HCT116 (cell line): ENCODE measurements at regions not wholly inside any gene's neighbourhood (a gene's known extent, or its start where the extent isn't known, plus 50 kb on each side); places are given as distances from the start of the nearest gene placed in this dataset.

Source experiments
- ATAC-seq: fragments of 200-7000 bp; cut with Tn5 transposase; 2 replicates; pipeline ENCODE4 v1.9.1; 2020; ENCODE audit warnings: mild to moderate bottlenecking, moderate library complexity
- BruUV-seq: library from RNA; stranded (reverse); fragments of 400-500 nt; replicated peaks from 2 replicates; lab custom pipeline; 2021; lab: Mats Ljungman, UMichigan
- CTCF ChIA-PET: fragments of 300-600 bp; sonication (Branson Sonifier 250); formaldehyde crosslinking; loops from one replicate; lab custom pipeline; 2021; ENCODE audit warnings: antibody characterized with exemption; lab: Charles Lee
- POLR2A ChIA-PET: fragments of 300-600, 350-600 bp; sonication (Branson Sonifier 250); formaldehyde crosslinking; loops from one replicate; lab custom pipeline; 2021; ENCODE audit warnings: antibody characterized with exemption; lab: Charles Lee
- RAD21 ChIA-PET, 2 experiments: fragments of 300-600 bp; sonication (Branson Sonifier 250); formaldehyde crosslinking; loops; one replicate each; lab custom pipeline; 2023; ENCODE audit warnings: low total read pairs in 2 of 2; ENCODE audit not compliant: uncharacterized antibody in 2 of 2, unreplicated experiment in 2 of 2, low non-redundant PET in 1 of 2; lab: Charles Lee
- DNase-seq: peaks from one replicate; pipeline ENCODE4 v3.0.0-alpha.2; 2010; ENCODE audit warnings: low read depth, low spot score
- H2AFZ ChIP-seq: fragments of 200-600 bp; shearing (Covaris generic), sonication (generic); 2 replicates; pipeline ENCODE4 v1.6.1; 2017; ENCODE audit warnings: low read depth, mixed run types, mixed read lengths, antibody characterized with exemption, low read length; ENCODE audit not compliant: poor library complexity, severe bottlenecking
- H3K27ac ChIP-seq: 2 replicates; pipeline ENCODE4 v1.5.1; 2012; ENCODE audit warnings: low read depth, low read length
- H3K27me3 ChIP-seq: fragments of 200-600 bp; sonication (generic); 2 replicates; pipeline ENCODE4 v1.6.1; 2016; ENCODE audit warnings: mixed run types, low read length, mixed read lengths; ENCODE audit not compliant: insufficient read depth
- H3K36me3 ChIP-seq, 2 experiments: fragments of 200-500 bp in 1 of 2; fragments of 200-600 bp in 1 of 2; sonication (Bioruptor generic) in 1 of 2; sonication (generic) in 1 of 2; 2 replicates each; pipeline versions ENCODE4 v1.5.1 to v1.6.1; 2014 to 2016; ENCODE audit warnings: low read length in 2 of 2, inconsistent platforms in 1 of 2, mixed read lengths in 1 of 2, mixed run types in 1 of 2; ENCODE audit not compliant: insufficient read depth in 2 of 2, control insufficient read depth in 1 of 2
- H3K4me1 ChIP-seq, 2 experiments: fragments of 200-600 bp in 1 of 2; sonication (generic) in 1 of 2; 2 replicates each; pipeline versions ENCODE4 v1.5.1 to v1.6.1; 2012 to 2017; ENCODE audit warnings: low read length in 2 of 2, inconsistent platforms in 1 of 2, mild to moderate bottlenecking in 1 of 2, mixed read lengths in 1 of 2, mixed run types in 1 of 2, moderate library complexity in 1 of 2; ENCODE audit not compliant: insufficient read depth in 2 of 2, control insufficient read depth in 1 of 2
- H3K4me2 ChIP-seq: fragments of 200-600 bp; sonication (generic); 2 replicates; pipeline ENCODE4 v1.6.1; 2017; ENCODE audit warnings: mixed run types, low read length, mixed read lengths
- H3K4me3 ChIP-seq, 2 experiments: fragments of 200-600 bp in 1 of 2; sonication (generic) in 1 of 2; replicated peaks in 1 of 2; 2 replicates each; pipeline ENCODE4 v1.5.1; 2011 to 2016; ENCODE audit warnings: low read length in 2 of 2, control low read depth in 1 of 2, low read depth in 1 of 2, mild to moderate bottlenecking in 1 of 2, mixed read lengths in 1 of 2, mixed run types in 1 of 2
- H3K79me2 ChIP-seq: fragments of 200-600 bp; sonication (generic); 2 replicates; pipeline ENCODE4 v1.6.1; 2017; ENCODE audit warnings: mild to moderate bottlenecking, mixed run types, low read length, moderate library complexity, mixed read lengths; ENCODE audit not compliant: insufficient read depth
- H3K9ac ChIP-seq: fragments of 200-600 bp; sonication (generic); 2 replicates; pipeline ENCODE4 v1.6.1; 2016; ENCODE audit warnings: low read length, mixed read lengths
- H3K9me2 ChIP-seq: fragments of 200-600 bp; sonication (generic), shearing (Covaris generic); 2 replicates; pipeline ENCODE4 v1.6.1; 2017; ENCODE audit warnings: mixed run types, mild to moderate bottlenecking, moderate library complexity; ENCODE audit not compliant: insufficient read depth
- H3K9me3 ChIP-seq, 2 experiments: fragments of 200-500 bp in 1 of 2; fragments of 200-600 bp in 1 of 2; sonication (Bioruptor generic) in 1 of 2; sonication (generic) in 1 of 2; 2 replicates each; pipeline ENCODE4 v1.6.1; 2014 to 2017; ENCODE audit warnings: low read length in 2 of 2, mixed read lengths in 2 of 2, inconsistent platforms in 1 of 2, low read depth in 1 of 2, mild to moderate bottlenecking in 1 of 2, mixed run types in 1 of 2, moderate library complexity in 1 of 2; ENCODE audit not compliant: control insufficient read depth in 1 of 2, insufficient read depth in 1 of 2
- H4K20me1 ChIP-seq: fragments of 200-600 bp; sonication (generic), shearing (Covaris generic); 2 replicates; pipeline ENCODE4 v1.6.1; 2017; ENCODE audit warnings: mixed run types, mild to moderate bottlenecking, moderate library complexity; ENCODE audit not compliant: insufficient read depth
- ATF3 ChIP-seq: IDR thresholded peaks from 2 replicates; pipeline ENCODE4 v1.6.1; 2012
- CBX3 ChIP-seq: IDR thresholded peaks from 2 replicates; pipeline ENCODE4 v1.6.1; 2012; ENCODE audit warnings: low read depth
- CEBPB ChIP-seq: IDR thresholded peaks from 2 replicates; pipeline ENCODE4 v1.6.1; 2012; ENCODE audit warnings: low read depth
- CTCF ChIP-seq, 3 experiments: fragments of 200-600 bp in 1 of 3; sonication (generic) in 1 of 3; IDR thresholded peaks in 2 of 3; conservative IDR thresholded peaks in 1 of 3; 2 replicates each; pipeline ENCODE4 v1.5.1; 2012 to 2017; ENCODE audit warnings: low read depth in 2 of 3, low read length in 2 of 3, antibody characterized with exemption in 1 of 3, borderline replicate concordance in 1 of 3, control low read depth in 1 of 3, mild to moderate bottlenecking in 1 of 3, mixed read lengths in 1 of 3, mixed run types in 1 of 3, moderate library complexity in 1 of 3; ENCODE audit not compliant: insufficient read depth in 1 of 3
- EGR1 ChIP-seq: IDR thresholded peaks from 2 replicates; pipeline ENCODE4 v1.6.1; 2012; ENCODE audit warnings: low read depth
- EZH2 ChIP-seq: fragments of 200-600 bp; sonication (generic); IDR thresholded peaks from 2 replicates; pipeline ENCODE4 v1.6.1; 2017; ENCODE audit warnings: antibody characterized with exemption, mixed run types
- FOSL1 ChIP-seq: IDR thresholded peaks from 2 replicates; pipeline ENCODE4 v1.6.1; 2012; ENCODE audit warnings: low read depth
- JUND ChIP-seq: IDR thresholded peaks from 2 replicates; pipeline ENCODE4 v1.6.1; 2012
- MAX ChIP-seq: IDR thresholded peaks from 2 replicates; pipeline ENCODE4 v1.6.1; 2012
- POLR2A ChIP-seq: IDR thresholded peaks from 2 replicates; pipeline ENCODE4 v1.7.0; 2011; ENCODE audit warnings: borderline replicate concordance; ENCODE audit not compliant: insufficient read depth, insufficient read length; ENCODE audit errors: extremely low read depth
- RAD21 ChIP-seq: IDR thresholded peaks from 2 replicates; pipeline ENCODE4 v1.6.1; 2012; ENCODE audit warnings: low read depth, mild to moderate bottlenecking
- REST ChIP-seq: IDR thresholded peaks from 2 replicates; pipeline ENCODE4 v1.6.1; 2012; ENCODE audit warnings: low read depth
- SP1 ChIP-seq: IDR thresholded peaks from 2 replicates; pipeline ENCODE4 v1.6.1; 2012; ENCODE audit warnings: low read depth
- SRF ChIP-seq: IDR thresholded peaks from 2 replicates; pipeline ENCODE4 v1.6.1; 2012; ENCODE audit warnings: low read depth
- ZBTB33 ChIP-seq: IDR thresholded peaks from 2 replicates; pipeline ENCODE4 v1.6.1; 2011; ENCODE audit warnings: mild to moderate bottlenecking, low read length, moderate library complexity; ENCODE audit not compliant: insufficient replicate concordance; ENCODE audit errors: extremely low read depth
- intact Hi-C: fragments of 100-400 bp; cut with micrococcal nuclease; formaldehyde crosslinking; loops from 2 replicates; pipeline ENCODE4 v1.10.0; 2022

GRCh38 chr4:14049946-14050345 is 422.4 kb upstream of the BOD1L1 start:
- ChIA-PET POLR2A (no interaction called here), CTCF (no interaction called here)
- no TSS peak for BruUV-seq

More at GRCh38 chr4:14049946-14050345, 422.4 kb upstream of the BOD1L1 start:
- Histone ChIP-seq H3K4me2 (no peak overlapping the region), H2AFZ (no peak overlapping the region), H3K36me3 (no peaks in the 10 kb centered on the region), H3K27ac (no peak overlapping the region), H3K9me2 (no peaks in the 10 kb centered on the region), H3K9ac (no peak overlapping the region), H3K79me2 (no peaks in the 10 kb centered on the region), H3K4me3 (no peak overlapping the region), H4K20me1 (no peaks in the 10 kb centered on the region), H3K4me1 (no peaks in the 10 kb centered on the region), H3K27me3 (no peaks in the 10 kb centered on the region), H3K9me3 (peaks cover 0 to 3% of the 10 kb centered on the region in 2 experiments; a peak in 2 of 4 replicates)
- intact Hi-C loops, result no loop called here
- ATAC-seq, result no peak
- RAD21 ChIA-PET, result no interaction called here
- TF ChIP-seq CEBPB, result no peak
- no peak for TF ChIP-seq REST
- TF ChIP-seq SRF, result no peak
- no peak for TF ChIP-seq CBX3
- TF ChIP-seq POLR2A, result no peak
- TF ChIP-seq FOSL1, result no peak
- no peak for TF ChIP-seq EGR1
- TF ChIP-seq CTCF (IDR thresholded peaks at IDR 0.05 in 2 of 3, conservative IDR thresholded peaks at IDR 0.05 in 1 of 3; ENCODE audit: borderline replicate concordance in 1 of 3, insufficient read depth in 1 of 3, low read depth in 2 of 3, low read length in 2 of 3), result no peak
- no peak for TF ChIP-seq RAD21
- no peak for TF ChIP-seq EZH2
- TF ChIP-seq JUND, result no peak
- no peak for TF ChIP-seq ZBTB33
- TF ChIP-seq SP1, result no peak
- no peak for TF ChIP-seq ATF3
- TF ChIP-seq MAX, result no peak
- no peak for DNase-seq
